ENCODE measurements at regions not wholly inside any gene's neighbourhood (a gene's known extent, or its start where the extent isn't known, plus 50 kb on each side); places are given as distances from the start of the nearest gene placed in this dataset.

- peak; percentile 87 for ATAC-seq
These were observed 123.6 kb downstream of the CXCL12 start for GRCh38 chr10:44261296-44261695.

More at GRCh38 chr10:44261296-44261695, 123.6 kb downstream of the CXCL12 start:
- TF ChIP-seq SNAI2 (CRISPR knock-in tag; IDR thresholded peaks at IDR 0.05) = peak; percentile 39; the same call in 1 of the 2 replicates
- peak; percentile 99 for TF ChIP-seq TSHZ2 (CRISPR knock-in tag; IDR thresholded peaks at IDR 0.05)
- peak; percentile 98 for TF ChIP-seq TCF4 (CRISPR knock-in tag; IDR thresholded peaks at IDR 0.05; ENCODE audit: borderline replicate concordance)
- TF ChIP-seq ZFP3 (CRISPR knock-in tag; IDR thresholded peaks at IDR 0.05) = 0 out of 2 replicates have a peak, but pooled peaks have one; percentile 47
- TF ChIP-seq, protein P1, sequence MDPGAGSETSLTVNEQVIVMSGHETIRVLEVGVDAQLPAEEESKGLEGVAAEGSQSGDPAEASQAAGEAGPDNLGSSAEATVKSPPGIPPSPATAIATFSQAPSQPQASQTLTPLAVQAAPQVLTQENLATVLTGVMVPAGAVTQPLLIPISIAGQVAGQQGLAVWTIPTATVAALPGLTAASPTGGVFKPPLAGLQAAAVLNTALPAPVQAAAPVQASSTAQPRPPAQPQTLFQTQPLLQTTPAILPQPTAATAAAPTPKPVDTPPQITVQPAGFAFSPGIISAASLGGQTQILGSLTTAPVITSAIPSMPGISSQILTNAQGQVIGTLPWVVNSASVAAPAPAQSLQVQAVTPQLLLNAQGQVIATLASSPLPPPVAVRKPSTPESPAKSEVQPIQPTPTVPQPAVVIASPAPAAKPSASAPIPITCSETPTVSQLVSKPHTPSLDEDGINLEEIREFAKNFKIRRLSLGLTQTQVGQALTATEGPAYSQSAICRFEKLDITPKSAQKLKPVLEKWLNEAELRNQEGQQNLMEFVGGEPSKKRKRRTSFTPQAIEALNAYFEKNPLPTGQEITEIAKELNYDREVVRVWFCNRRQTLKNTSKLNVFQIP (CRISPR knock-in tag; IDR thresholded peaks at IDR 0.05; ENCODE audit: borderline replicate concordance, low read depth) = no peak; the same call in 1 of the 2 replicates
- TF ChIP-seq CSDC2 (CRISPR knock-in tag; IDR thresholded peaks at IDR 0.05) = no peak
- TF ChIP-seq ISL1 (CRISPR knock-in tag; IDR thresholded peaks at IDR 0.05) = peak; percentile 93
- TF ChIP-seq PATZ1 (CRISPR knock-in tag; IDR thresholded peaks at IDR 0.05; ENCODE audit: borderline replicate concordance) = peak; percentile 40; the same call in 1 of the 2 replicates
- peak; percentile 83; the same call in 1 of the 2 replicates for TF ChIP-seq ZNF565 (CRISPR knock-in tag; conservative IDR thresholded peaks at IDR 0.05; ENCODE audit: low read depth)
- TF ChIP-seq GLIS3 (CRISPR knock-in tag; IDR thresholded peaks at IDR 0.05) = peak; percentile 95
- no peak for TF ChIP-seq ZFP30 (CRISPR knock-in tag; IDR thresholded peaks at IDR 0.05)
- peak; percentile 70 for TF ChIP-seq ZNF8 (CRISPR knock-in tag; IDR thresholded peaks at IDR 0.05)
- TF ChIP-seq, protein P2, sequence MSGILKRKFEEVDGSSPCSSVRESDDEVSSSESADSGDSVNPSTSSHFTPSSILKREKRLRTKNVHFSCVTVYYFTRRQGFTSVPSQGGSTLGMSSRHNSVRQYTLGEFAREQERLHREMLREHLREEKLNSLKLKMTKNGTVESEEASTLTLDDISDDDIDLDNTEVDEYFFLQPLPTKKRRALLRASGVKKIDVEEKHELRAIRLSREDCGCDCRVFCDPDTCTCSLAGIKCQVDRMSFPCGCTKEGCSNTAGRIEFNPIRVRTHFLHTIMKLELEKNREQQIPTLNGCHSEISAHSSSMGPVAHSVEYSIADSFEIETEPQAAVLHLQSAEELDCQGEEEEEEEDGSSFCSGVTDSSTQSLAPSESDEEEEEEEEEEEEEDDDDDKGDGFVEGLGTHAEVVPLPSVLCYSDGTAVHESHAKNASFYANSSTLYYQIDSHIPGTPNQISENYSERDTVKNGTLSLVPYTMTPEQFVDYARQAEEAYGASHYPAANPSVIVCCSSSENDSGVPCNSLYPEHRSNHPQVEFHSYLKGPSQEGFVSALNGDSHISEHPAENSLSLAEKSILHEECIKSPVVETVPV (CRISPR knock-in tag; IDR thresholded peaks at IDR 0.05) = 0 out of 2 replicates have a peak, but pooled peaks have one; percentile 62
- TF ChIP-seq TOX (CRISPR knock-in tag; IDR thresholded peaks at IDR 0.05; ENCODE audit: borderline replicate concordance) = no peak
- TF ChIP-seq CREB5 (CRISPR knock-in tag; IDR thresholded peaks at IDR 0.05; ENCODE audit: low read depth) = peak; percentile 75; the same call in 1 of the 2 replicates
- TF ChIP-seq ZNF70 (CRISPR knock-in tag; IDR thresholded peaks at IDR 0.05) = peak; percentile 54
- TF ChIP-seq ZC3H10 (CRISPR knock-in tag; IDR thresholded peaks at IDR 0.05) = peak; percentile 68; the same call in 1 of the 2 replicates
- 0 out of 2 replicates have a peak, but pooled peaks have one; percentile 81 for TF ChIP-seq ESRRG (CRISPR knock-in tag; IDR thresholded peaks at IDR 0.05)
- TF ChIP-seq BACH2 (CRISPR knock-in tag; IDR thresholded peaks at IDR 0.05; ENCODE audit: borderline replicate concordance) = no peak
- TF ChIP-seq OSR1 (CRISPR knock-in tag; IDR thresholded peaks at IDR 0.05) = no peak
- peak; percentile 76; the same call in 1 of the 2 replicates for TF ChIP-seq ARNTL (CRISPR knock-in tag; IDR thresholded peaks at IDR 0.05; ENCODE audit: borderline replicate concordance, low read depth)
- peak; percentile 82; the same call in 1 of the 2 replicates for TF ChIP-seq PPARA (CRISPR knock-in tag; IDR thresholded peaks at IDR 0.05; ENCODE audit: borderline replicate concordance)
- no peak for TF ChIP-seq RARB (CRISPR knock-in tag; IDR thresholded peaks at IDR 0.05)

Measured in SK-N-SH treated with all-trans-retinoic acid at 6 μM for 48 hours (cell line).